ENCODE measurements at regions not wholly inside any gene's neighbourhood (a gene's known extent, or its start where the extent isn't known, plus 50 kb on each side); places are given as distances from the start of the nearest gene placed in this dataset.

GRCh38 chr2:134146161-134146560 lies 107.7 kb upstream of the MGAT5 start:
- Histone ChIP-seq H3K9me2 (ENCODE audit: insufficient read depth) (no peaks in the 10 kb centered on the region), H3K27ac (ENCODE audit: low read depth, low read length) (no peak overlapping the region), H4K20me1 (ENCODE audit: insufficient read depth) (no peaks in the 10 kb centered on the region), H3K9ac (ENCODE audit: low read length) (no peak overlapping the region), H3K79me2 (ENCODE audit: insufficient read depth, low read length) (0 out of 2 replicates have a peak, but pooled peaks cover 4% of the 10 kb centered on the region), H3K4me3 (replicated peaks in 1 of 2; ENCODE audit: low read depth in 1 of 2, low read length in 2 of 2) (no peak overlapping the region), H3K36me3 (ENCODE audit: control insufficient read depth in 1 of 2, insufficient read depth in 2 of 2, low read length in 2 of 2) (no peaks in the 10 kb centered on the region), H3K27me3 (ENCODE audit: insufficient read depth, low read length) (no peaks in the 10 kb centered on the region), H3K4me2 (ENCODE audit: low read length) (no peak overlapping the region), H2AFZ (ENCODE audit: low read depth, low read length, poor library complexity, severe bottlenecking) (no peak overlapping the region), H3K9me3 (ENCODE audit: control insufficient read depth in 1 of 2, insufficient read depth in 1 of 2, low read depth in 1 of 2, low read length in 2 of 2) (no peaks in the 10 kb centered on the region), H3K4me1 (ENCODE audit: control insufficient read depth in 1 of 2, insufficient read depth in 2 of 2, low read length in 2 of 2) (peaks cover 23 to 31% of the 10 kb centered on the region in 2 experiments)
- ATAC-seq = no peak
- ChIA-PET RAD21 (ENCODE audit: low non-redundant PET in 1 of 2, low total read pairs in 2 of 2, uncharacterized antibody in 2 of 2, unreplicated experiment in 2 of 2) (no interaction called here), POLR2A (interaction anchor here (1.0 kb wide), 1 partner anchor 10 kb away, joined by 3 read pairs; no protein-coding TSS in a partner anchor), CTCF (no interaction called here)
- no peak for DNase-seq (ENCODE audit: low read depth, low spot score)
- no peak for TF ChIP-seq CTCF (IDR thresholded peaks at IDR 0.05 in 2 of 3, conservative IDR thresholded peaks at IDR 0.05 in 1 of 3; ENCODE audit: borderline replicate concordance in 1 of 3, insufficient read depth in 1 of 3, low read depth in 2 of 3, low read length in 2 of 3)
- no peak for TF ChIP-seq POLR2AphosphoS5 (IDR thresholded peaks at IDR 0.05; ENCODE audit: low read depth, low read length)
- TF ChIP-seq CEBPB (IDR thresholded peaks at IDR 0.05; ENCODE audit: low read depth) = no peak
- TF ChIP-seq ZBTB33 (IDR thresholded peaks at IDR 0.05; ENCODE audit: extremely low read depth, insufficient replicate concordance, low read length) = no peak
- no peak for TF ChIP-seq ZFX (IDR thresholded peaks at IDR 0.05)
- TF ChIP-seq EZH2phosphoT487 (IDR thresholded peaks at IDR 0.05; ENCODE audit: borderline replicate concordance) = no peak
- no peak for TF ChIP-seq YY1 (IDR thresholded peaks at IDR 0.05; ENCODE audit: extremely low read depth, insufficient replicate concordance, low read depth, low read length)
- no peak for TF ChIP-seq SRF (IDR thresholded peaks at IDR 0.05; ENCODE audit: low read depth)
- no peak for TF ChIP-seq TCF7L2 (IDR thresholded peaks at IDR 0.05; ENCODE audit: borderline replicate concordance, extremely low read depth, insufficient read depth, insufficient read length)
- no TSS peak for BruUV-seq (replicated peaks)
- intact Hi-C loops (cut with micrococcal nuclease) = no loop called here
